UCSD-AML1 (cell line): ENCODE measurements at regions not wholly inside any gene's neighbourhood (a gene's known extent, or its start where the extent isn't known, plus 50 kb on each side); places are given as distances from the start of the nearest gene placed in this dataset.

Experiments
- DNase-seq: peaks from one replicate; lab custom pipeline; 2025; ENCODE audit not compliant: unreplicated experiment; lab: John Stamatoyannopoulos, UW

GRCh38 chr13:40236566-40237168, 429.8 kb downstream of the FOXO1 start:
- no peak for DNase-seq

GRCh38 chr13:40238761-40239160, 427.7 kb downstream of the FOXO1 start:
- no peak for DNase-seq

GRCh38 chr13:40240293-40240692, 426.1 kb downstream of the FOXO1 start:
- DNase-seq, result no peak

GRCh38 chr13:40241125-40241798, 425.2 kb downstream of the FOXO1 start:
- no peak for DNase-seq

- no peak for DNase-seq
These were observed 423.4 kb downstream of the FOXO1 start for GRCh38 chr13:40243047-40243446.

DNA sequence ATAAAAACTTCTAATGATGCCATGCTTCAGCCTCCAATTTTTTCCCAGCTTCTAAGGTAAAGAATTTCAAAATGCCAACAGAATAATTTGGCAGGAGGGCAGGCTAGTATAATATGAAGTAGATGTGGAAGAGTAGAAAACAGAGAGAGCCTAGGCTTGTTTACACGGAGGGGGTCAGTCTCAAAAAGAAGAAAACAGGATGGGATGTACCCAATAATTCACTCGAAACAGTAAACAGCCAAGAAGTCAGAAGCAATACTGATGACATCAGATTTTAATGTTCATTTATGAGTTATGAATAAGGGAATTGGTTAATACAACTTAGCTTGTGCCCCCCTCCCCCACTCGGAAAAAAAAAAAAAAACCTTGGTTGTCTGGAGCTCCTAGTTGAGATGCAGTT, 422.5 kb downstream of the FOXO1 start:
- DNase-seq, result no peak

DNA sequence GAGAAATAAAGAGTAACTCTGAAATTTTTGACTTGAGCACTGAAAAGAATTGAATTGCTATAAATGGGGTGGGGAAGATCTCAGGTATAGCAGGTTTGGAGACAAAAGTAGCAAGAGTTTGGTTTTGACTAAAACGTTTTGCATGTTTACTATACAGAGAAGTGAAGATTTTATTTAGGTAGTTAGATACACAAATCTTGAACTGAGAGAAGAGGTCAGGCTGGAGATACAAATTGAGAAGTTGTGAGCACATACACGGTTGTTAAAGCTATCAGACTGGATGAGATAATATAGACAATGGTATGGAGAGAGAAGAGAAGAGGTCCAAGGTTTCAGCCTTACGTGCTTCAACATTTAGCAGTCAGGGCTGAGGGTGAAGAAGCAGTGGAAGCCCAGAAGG, 420.9 kb downstream of the FOXO1 start:
- no peak for DNase-seq

DNA sequence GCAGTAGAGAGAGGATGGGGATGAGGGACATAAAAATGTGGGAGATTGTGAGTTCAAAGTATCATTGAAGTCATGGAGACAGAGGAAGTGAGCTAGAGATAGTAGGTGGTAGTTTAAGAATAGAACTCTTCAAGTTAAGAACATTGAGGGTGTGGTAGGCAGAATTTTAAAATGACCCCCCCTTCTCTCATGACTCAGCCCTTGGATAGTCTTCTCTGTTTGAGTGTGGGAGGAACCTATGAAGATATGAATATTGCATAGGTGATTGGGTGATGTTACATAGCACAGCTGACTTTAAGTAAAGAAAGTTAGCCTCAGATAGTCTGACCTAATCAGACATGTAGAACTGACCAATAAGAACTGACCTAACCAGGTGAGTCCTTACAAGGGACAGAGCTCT, 418.6 kb downstream of the FOXO1 start:
- no peak for DNase-seq

- no peak for DNase-seq
These were observed 415.0 kb downstream of the FOXO1 start for GRCh38 chr13:40251343-40252032.

- no peak for DNase-seq
These were observed 414.2 kb downstream of the FOXO1 start for GRCh38 chr13:40252241-40252640.

- no peak for DNase-seq
These were observed 413.8 kb downstream of the FOXO1 start for GRCh38 chr13:40252676-40253075.

- DNase-seq, result no peak
These were observed 412.0 kb downstream of the FOXO1 start for GRCh38 chr13:40254394-40254793.

GRCh38 chr13:40255551-40255950, 410.9 kb downstream of the FOXO1 start:
- DNase-seq, result no peak

DNA sequence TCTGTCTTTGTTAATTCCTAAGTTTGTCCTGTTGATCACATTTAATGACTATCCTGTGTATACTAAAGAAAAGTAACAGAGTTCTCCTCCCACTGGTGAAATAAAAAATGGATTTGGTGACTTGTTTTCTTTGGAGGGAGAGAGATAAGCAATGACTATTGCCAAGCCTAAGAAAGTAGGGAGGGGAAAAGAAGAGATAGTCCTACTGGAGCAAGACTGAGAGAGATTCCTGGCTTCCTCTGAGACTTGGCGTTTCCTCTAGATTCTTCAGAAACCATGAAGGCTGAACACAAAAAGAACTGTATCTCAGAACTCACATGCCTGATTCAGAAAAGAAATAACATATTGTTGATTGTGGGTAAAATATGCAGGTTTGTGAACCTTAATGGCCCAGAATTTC, 406.5 kb downstream of the FOXO1 start:
- DNase-seq, result no peak

DNA sequence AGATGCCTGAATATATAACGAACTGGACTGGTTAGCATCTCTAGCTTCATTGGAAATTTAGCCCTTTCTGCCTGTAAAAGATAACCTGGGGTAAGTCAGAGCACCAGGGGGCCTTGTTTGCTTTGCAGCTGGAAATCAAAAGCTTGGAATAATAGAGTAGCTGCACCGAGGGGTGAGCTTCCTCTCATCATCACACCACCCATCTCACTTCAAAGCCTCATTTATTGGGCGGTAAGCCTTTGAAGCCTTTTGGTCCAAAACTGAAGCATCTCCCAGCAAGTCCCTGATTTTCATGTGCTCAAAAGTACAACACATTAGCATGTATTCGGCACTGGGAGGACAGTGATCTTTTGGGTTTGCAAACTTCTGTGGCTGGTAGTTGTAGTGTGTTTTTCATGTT, 405.1 kb downstream of the FOXO1 start:
- DNase-seq, result no peak

- DNase-seq, result no peak
These were observed 404.5 kb downstream of the FOXO1 start for GRCh38 chr13:40261947-40262346.

- DNase-seq, result no peak
These were observed 397.4 kb downstream of the FOXO1 start for GRCh38 chr13:40269086-40269485.

- DNase-seq, result no peak
These were observed 395.7 kb downstream of the FOXO1 start for GRCh38 chr13:40270726-40271125.

- DNase-seq, result peak; percentile 83
These were observed 395.1 kb downstream of the FOXO1 start for GRCh38 chr13:40271271-40271885.

DNA sequence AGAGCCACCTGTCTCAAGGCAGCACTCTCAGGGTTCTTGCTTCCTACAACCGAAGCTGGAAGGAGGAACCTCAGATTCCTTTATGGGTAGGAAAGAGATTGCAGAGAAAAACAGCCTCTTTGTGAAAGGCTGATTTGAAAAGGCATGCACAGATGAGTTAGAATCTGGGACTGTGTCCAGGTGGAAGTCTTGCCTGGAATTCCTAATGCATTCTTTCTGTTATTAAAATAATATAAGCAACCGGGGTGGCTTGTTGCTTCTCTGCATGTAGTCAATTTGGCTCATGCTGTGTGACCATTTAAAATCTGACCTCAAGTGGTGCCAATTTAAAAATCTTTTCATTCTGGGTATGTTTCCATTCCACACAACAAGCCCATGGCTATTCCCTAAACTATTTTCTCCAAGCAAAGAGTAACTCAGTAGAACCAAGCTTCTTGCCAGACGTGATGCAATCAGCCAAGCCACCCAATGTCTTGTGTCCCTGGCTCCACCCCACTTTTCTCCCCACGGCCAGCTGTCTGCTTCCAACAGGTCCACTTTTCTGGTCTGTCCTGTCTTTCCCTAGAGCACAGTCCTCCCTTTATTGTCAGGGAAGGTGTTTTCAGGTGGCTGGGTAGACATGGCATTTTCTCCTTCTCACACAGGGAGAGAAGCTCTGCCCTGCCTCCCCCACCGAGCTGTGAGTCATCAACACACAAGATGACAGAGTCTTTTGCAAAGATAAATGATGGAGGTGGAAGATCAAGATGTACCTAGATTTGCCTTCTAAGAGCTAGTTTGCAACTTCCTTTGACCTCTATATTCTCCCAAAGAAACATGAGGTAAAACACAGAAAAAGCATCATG, 394.3 kb downstream of the FOXO1 start:
- DNase-seq, result no peak

GRCh38 chr13:40272776-40273139, 393.7 kb downstream of the FOXO1 start:
- no peak for DNase-seq
